ENCODE measurements at regions not wholly inside any gene's neighbourhood (a gene's known extent, or its start where the extent isn't known, plus 50 kb on each side); places are given as distances from the start of the nearest gene placed in this dataset.

DNA sequence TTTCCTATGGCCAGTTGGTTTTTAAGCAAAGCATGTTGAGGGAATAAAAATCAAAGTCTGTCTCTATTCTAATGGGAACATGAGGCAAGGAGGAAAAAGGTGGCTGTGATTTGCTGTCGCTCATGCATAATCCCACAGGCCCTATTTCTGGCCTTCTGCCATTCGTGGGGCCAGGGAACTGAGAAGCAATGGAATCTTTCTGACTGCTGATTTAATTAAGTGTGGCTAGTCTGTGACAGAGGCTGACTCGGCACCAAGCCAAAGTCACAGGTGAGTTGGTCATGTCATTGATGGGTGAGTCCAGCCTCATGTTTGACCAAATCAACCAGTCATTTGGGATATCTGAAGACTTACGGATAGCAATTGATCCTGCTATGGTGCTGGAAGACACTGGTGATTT lies 429.3 kb upstream of the CADM1 start:
- BruUV-seq (replicated peaks): no TSS peak
- CTCF ChIA-PET: no interaction called here
- H3K27ac ChIP-seq (ENCODE audit: low read length): no peak overlapping the region
- H3K4me1 ChIP-seq (ENCODE audit: control insufficient read depth, insufficient read depth, low read length): no peaks in the 10 kb centered on the region
- no peaks in the 10 kb centered on the region for H3K9me3 ChIP-seq (ENCODE audit: control insufficient read depth, insufficient read depth, low read depth, low read length)
- intact Hi-C loops (cut with micrococcal nuclease; ENCODE audit: unreplicated experiment) (no loop called here), in situ Hi-C loops (cut with HindIII; ENCODE audit: low pct_unique_long_range_greater_than_20kb, low sequenced_read_pairs) (no loop called here)
- no peak overlapping the region for H3K4me3 ChIP-seq (ENCODE audit: low read depth in 2 of 2, low read length in 2 of 2)
- TF ChIP-seq SIN3A (IDR thresholded peaks at IDR 0.05; ENCODE audit: borderline replicate concordance, insufficient read depth, low read depth, low read length) (no peak), TCF7L2 (IDR thresholded peaks at IDR 0.05; ENCODE audit: low read depth, low read length) (no peak), POLR2AphosphoS5 (IDR thresholded peaks at IDR 0.05; ENCODE audit: low read depth, low read length) (no peak)
- TF ChIP-seq, protein P1, sequence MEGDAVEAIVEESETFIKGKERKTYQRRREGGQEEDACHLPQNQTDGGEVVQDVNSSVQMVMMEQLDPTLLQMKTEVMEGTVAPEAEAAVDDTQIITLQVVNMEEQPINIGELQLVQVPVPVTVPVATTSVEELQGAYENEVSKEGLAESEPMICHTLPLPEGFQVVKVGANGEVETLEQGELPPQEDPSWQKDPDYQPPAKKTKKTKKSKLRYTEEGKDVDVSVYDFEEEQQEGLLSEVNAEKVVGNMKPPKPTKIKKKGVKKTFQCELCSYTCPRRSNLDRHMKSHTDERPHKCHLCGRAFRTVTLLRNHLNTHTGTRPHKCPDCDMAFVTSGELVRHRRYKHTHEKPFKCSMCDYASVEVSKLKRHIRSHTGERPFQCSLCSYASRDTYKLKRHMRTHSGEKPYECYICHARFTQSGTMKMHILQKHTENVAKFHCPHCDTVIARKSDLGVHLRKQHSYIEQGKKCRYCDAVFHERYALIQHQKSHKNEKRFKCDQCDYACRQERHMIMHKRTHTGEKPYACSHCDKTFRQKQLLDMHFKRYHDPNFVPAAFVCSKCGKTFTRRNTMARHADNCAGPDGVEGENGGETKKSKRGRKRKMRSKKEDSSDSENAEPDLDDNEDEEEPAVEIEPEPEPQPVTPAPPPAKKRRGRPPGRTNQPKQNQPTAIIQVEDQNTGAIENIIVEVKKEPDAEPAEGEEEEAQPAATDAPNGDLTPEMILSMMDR (IDR thresholded peaks at IDR 0.05): no peak
- TF ChIP-seq, protein P2, sequence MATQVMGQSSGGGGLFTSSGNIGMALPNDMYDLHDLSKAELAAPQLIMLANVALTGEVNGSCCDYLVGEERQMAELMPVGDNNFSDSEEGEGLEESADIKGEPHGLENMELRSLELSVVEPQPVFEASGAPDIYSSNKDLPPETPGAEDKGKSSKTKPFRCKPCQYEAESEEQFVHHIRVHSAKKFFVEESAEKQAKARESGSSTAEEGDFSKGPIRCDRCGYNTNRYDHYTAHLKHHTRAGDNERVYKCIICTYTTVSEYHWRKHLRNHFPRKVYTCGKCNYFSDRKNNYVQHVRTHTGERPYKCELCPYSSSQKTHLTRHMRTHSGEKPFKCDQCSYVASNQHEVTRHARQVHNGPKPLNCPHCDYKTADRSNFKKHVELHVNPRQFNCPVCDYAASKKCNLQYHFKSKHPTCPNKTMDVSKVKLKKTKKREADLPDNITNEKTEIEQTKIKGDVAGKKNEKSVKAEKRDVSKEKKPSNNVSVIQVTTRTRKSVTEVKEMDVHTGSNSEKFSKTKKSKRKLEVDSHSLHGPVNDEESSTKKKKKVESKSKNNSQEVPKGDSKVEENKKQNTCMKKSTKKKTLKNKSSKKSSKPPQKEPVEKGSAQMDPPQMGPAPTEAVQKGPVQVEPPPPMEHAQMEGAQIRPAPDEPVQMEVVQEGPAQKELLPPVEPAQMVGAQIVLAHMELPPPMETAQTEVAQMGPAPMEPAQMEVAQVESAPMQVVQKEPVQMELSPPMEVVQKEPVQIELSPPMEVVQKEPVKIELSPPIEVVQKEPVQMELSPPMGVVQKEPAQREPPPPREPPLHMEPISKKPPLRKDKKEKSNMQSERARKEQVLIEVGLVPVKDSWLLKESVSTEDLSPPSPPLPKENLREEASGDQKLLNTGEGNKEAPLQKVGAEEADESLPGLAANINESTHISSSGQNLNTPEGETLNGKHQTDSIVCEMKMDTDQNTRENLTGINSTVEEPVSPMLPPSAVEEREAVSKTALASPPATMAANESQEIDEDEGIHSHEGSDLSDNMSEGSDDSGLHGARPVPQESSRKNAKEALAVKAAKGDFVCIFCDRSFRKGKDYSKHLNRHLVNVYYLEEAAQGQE (IDR thresholded peaks at IDR 0.05; ENCODE audit: insufficient read depth in 1 of 2, low read depth in 2 of 2, low read length in 1 of 2): no peak
- no peak for ATAC-seq
- no peak for DNase-seq (ENCODE audit: low read depth, low spot score)
- no peaks in the 10 kb centered on the region for H3K36me3 ChIP-seq (ENCODE audit: control insufficient read depth, insufficient read depth, low read length)
- POLR2A ChIA-PET: no interaction called here
- no peaks in the 10 kb centered on the region for H3K27me3 ChIP-seq (ENCODE audit: control insufficient read depth, insufficient read depth, low read length)

DNA sequence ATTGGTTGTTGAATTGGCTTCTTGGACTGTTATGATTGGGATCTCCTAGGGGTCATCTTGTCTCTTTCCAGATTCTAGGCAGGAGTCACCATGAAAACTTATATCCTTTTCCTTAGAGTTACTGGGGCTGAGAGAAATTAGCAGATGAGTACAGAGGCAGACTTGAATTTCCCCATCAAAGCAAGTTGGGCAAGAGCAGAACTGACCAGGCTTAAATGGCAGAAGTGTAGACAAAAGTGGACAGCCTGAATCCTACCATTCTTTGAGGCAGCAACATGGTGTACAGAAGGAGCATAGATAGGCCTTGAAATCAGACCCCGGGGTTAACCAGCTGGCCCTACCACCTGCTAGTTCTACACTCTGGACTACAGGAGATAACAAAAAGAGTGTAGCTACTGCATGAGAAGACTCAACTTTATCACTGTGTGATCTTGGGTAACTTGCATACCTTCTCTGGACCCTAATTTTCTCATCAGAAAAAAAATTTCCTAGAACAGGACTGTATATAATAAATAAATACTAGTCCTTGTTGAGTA lies 427.4 kb upstream of the CADM1 start:
- Histone ChIP-seq H3K4me3 (ENCODE audit: low read depth in 2 of 2, low read length in 2 of 2) (no peak overlapping the region), H3K9me3 (ENCODE audit: control insufficient read depth, insufficient read depth, low read depth, low read length) (no peaks in the 10 kb centered on the region), H3K27me3 (ENCODE audit: control insufficient read depth, insufficient read depth, low read length) (no peaks in the 10 kb centered on the region), H3K36me3 (ENCODE audit: control insufficient read depth, insufficient read depth, low read length) (no peaks in the 10 kb centered on the region), H3K27ac (ENCODE audit: low read length) (no peak overlapping the region), H3K4me1 (ENCODE audit: control insufficient read depth, insufficient read depth, low read length) (no peaks in the 10 kb centered on the region)
- intact Hi-C loops (cut with micrococcal nuclease; ENCODE audit: unreplicated experiment) (no loop called here), in situ Hi-C loops (cut with HindIII; ENCODE audit: low pct_unique_long_range_greater_than_20kb, low sequenced_read_pairs) (no loop called here)
- BruUV-seq (replicated peaks): no TSS peak
- ChIA-PET POLR2A (no interaction called here), CTCF (no interaction called here)
- no peak for DNase-seq (ENCODE audit: low read depth, low spot score)
- TF ChIP-seq, protein P2 (IDR thresholded peaks at IDR 0.05; ENCODE audit: insufficient read depth in 1 of 2, low read depth in 2 of 2, low read length in 1 of 2): no peak
- no peak for TF ChIP-seq POLR2AphosphoS5 (IDR thresholded peaks at IDR 0.05; ENCODE audit: low read depth, low read length)
- TF ChIP-seq, protein P1 (IDR thresholded peaks at IDR 0.05): no peak
- no peak for TF ChIP-seq SIN3A (IDR thresholded peaks at IDR 0.05; ENCODE audit: borderline replicate concordance, insufficient read depth, low read depth, low read length)
- no peak for ATAC-seq
